Glutamatergic neuron (in vitro differentiated cells): ENCODE measurements at regions not wholly inside any gene's neighbourhood (a gene's known extent, or its start where the extent isn't known, plus 50 kb on each side); places are given as distances from the start of the nearest gene placed in this dataset.

Source experiments
- DNase-seq: peaks from one replicate; pipeline ENCODE4 v3.0.0; 2022
- H3K27ac Mint-ChIP-seq: one replicate; pipeline ENCODE4 v1.8.0; 2020; ENCODE audit warnings: mild to moderate bottlenecking, mixed read lengths, inconsistent platforms; ENCODE audit not compliant: unreplicated experiment
- H3K27me3 Mint-ChIP-seq: one replicate; pipeline ENCODE4 v1.8.0; 2020; ENCODE audit warnings: mild to moderate bottlenecking, moderate library complexity, mixed read lengths, inconsistent platforms; ENCODE audit not compliant: unreplicated experiment
- H3K36me3 Mint-ChIP-seq: one replicate; pipeline ENCODE4 v1.8.0; 2020; ENCODE audit warnings: mild to moderate bottlenecking, mixed read lengths, inconsistent platforms; ENCODE audit not compliant: unreplicated experiment
- H3K4me1 Mint-ChIP-seq: one replicate; pipeline ENCODE4 v1.8.0; 2020; ENCODE audit warnings: mild to moderate bottlenecking, low read depth, mixed read lengths, inconsistent platforms; ENCODE audit not compliant: unreplicated experiment
- H3K4me3 Mint-ChIP-seq: one replicate; pipeline ENCODE4 v1.8.0; 2020; ENCODE audit warnings: mild to moderate bottlenecking, mixed read lengths, inconsistent platforms; ENCODE audit not compliant: unreplicated experiment
- H3K9me3 Mint-ChIP-seq: one replicate; pipeline ENCODE4 v1.8.0; 2020; ENCODE audit warnings: mild to moderate bottlenecking, moderate library complexity, mixed read lengths, inconsistent platforms; ENCODE audit not compliant: unreplicated experiment
- CTCF ChIP-seq: fragments of 200-600 bp; sonication (generic); IDR thresholded peaks from one replicate; pipeline ENCODE4 v1.5.0; 2021; ENCODE audit not compliant: partially characterized antibody, unreplicated experiment

DNA sequence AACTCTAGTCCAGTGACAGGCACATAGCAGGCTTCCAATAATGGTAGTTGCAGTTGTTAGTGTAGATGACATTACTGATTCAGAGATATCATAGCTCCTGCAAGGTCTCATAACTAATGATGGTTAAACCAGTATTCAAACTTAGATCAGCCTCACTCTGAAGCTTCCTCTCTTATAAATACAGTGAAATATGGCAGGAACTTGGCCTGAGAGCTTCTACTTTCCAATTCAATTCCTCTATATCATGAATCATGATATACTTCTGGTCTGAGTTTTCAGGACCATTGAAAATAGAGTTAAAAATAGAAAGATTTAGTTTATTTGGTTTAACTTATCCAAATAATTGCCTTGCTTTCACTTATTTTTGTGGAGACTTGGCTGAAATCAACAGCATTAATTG is 167.5 kb upstream of the NOVA1 start:
- no peaks in the 10 kb centered on the region for H3K27me3 Mint-ChIP-seq
- H3K27ac Mint-ChIP-seq: no peak overlapping the region
- H3K36me3 Mint-ChIP-seq: no peaks in the 10 kb centered on the region

GRCh38 chr14:26765768-26766520 is 168.1 kb upstream of the NOVA1 start:
- no peaks in the 10 kb centered on the region for H3K9me3 Mint-ChIP-seq
- no peaks in the 10 kb centered on the region for H3K36me3 Mint-ChIP-seq
- no peak overlapping the region for H3K27ac Mint-ChIP-seq
- no peak for DNase-seq
- no peak overlapping the region for H3K4me3 Mint-ChIP-seq
- no peaks in the 10 kb centered on the region for H3K27me3 Mint-ChIP-seq
- peaks cover 12% of the 10 kb centered on the region for H3K4me1 Mint-ChIP-seq
- TF ChIP-seq CTCF: no peak

More for the DNA sequence above, 167.5 kb upstream of the NOVA1 start:
- peaks cover 12% of the 10 kb centered on the region for H3K4me1 Mint-ChIP-seq
- no peak for TF ChIP-seq CTCF
- no peaks in the 10 kb centered on the region for H3K9me3 Mint-ChIP-seq
- no peak for DNase-seq
- H3K4me3 Mint-ChIP-seq: no peak overlapping the region

DNA sequence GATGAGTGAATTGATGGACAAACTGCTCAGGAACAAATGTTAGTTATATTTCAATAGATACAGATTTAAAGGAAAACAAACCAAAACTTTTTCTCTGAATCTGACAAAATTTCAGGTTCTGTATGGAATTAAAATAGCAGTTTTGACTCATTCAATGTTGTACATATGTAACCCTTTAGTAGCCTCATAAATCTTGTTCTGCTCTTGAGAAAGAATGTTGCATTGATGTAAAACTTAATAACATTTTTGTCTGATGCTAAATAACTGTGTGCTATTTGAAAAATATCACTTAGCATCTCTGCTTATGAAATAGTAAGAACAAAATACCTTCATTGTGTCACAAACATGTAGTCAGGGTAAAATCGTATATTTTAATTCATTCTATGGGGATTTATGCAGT is 168.9 kb upstream of the NOVA1 start:
- H3K36me3 Mint-ChIP-seq: no peaks in the 10 kb centered on the region
- TF ChIP-seq CTCF: no peak
- no peaks in the 10 kb centered on the region for H3K27me3 Mint-ChIP-seq
- H3K4me3 Mint-ChIP-seq: no peak overlapping the region
- H3K4me1 Mint-ChIP-seq: peaks cover 12% of the 10 kb centered on the region
- H3K27ac Mint-ChIP-seq: no peak overlapping the region
- H3K9me3 Mint-ChIP-seq: no peaks in the 10 kb centered on the region
- no peak for DNase-seq

- Mint-ChIP-seq H3K9me3 (no peaks in the 10 kb centered on the region), H3K27me3 (no peaks in the 10 kb centered on the region), H3K27ac (no peak overlapping the region), H3K4me3 (no peak overlapping the region), H3K4me1 (no peaks in the 10 kb centered on the region), H3K36me3 (peaks cover 4% of the 10 kb centered on the region)
- DNase-seq: no peak
- no peak for TF ChIP-seq CTCF
These were observed 176.2 kb upstream of the NOVA1 start for GRCh38 chr14:26773906-26774593.
